ENCODE measurements at regions not wholly inside any gene's neighbourhood (a gene's known extent, or its start where the extent isn't known, plus 50 kb on each side); places are given as distances from the start of the nearest gene placed in this dataset.

DNA sequence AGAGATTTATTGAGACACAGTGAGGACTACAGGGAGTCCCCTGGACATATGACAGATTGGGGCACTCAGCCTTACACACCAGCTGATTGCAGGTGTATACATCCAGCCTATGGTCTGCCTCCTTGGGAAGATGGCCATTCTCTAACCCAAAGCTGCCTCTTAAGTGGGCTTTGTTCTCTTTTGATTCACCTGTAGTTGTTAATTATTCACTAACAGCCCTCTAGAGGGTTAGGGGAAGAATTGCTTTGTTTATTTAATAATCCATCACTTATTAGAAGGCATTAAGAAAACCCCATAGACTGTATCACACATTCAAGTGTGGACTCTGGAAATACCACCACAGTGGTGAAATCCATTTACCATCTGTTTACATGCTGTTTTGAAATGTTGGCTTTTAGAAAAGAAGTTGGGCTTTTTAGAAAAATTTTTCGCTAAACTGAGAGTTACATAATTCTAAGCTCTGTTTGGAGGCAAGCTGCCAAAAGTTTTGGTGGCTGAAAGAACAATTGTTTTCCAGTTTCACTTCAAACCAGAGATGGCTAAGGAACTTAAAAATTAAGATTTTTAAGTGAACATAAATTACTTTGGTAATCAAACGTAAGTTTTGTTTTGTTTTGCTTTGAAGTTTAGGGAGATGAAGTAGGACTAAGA is 379.1 kb downstream of the ADRA2A start:
- DNase-seq (ENCODE audit: low spot score in 2 of 2), result no peak
- 33 to 38% methylated on average over 2 of the region's 2 CpGs for WGBS, 2 donors
- no peak overlapping the region for H3K4me3 ChIP-seq (ENCODE audit: low read depth, poor library complexity, severe bottlenecking)
- intact Hi-C loops (cut with DNase I; ENCODE audit: low total_unique reads), result no loop called here
- no peak for TF ChIP-seq POLR2A (IDR thresholded peaks at IDR 0.05)
- TF ChIP-seq, protein P1, sequence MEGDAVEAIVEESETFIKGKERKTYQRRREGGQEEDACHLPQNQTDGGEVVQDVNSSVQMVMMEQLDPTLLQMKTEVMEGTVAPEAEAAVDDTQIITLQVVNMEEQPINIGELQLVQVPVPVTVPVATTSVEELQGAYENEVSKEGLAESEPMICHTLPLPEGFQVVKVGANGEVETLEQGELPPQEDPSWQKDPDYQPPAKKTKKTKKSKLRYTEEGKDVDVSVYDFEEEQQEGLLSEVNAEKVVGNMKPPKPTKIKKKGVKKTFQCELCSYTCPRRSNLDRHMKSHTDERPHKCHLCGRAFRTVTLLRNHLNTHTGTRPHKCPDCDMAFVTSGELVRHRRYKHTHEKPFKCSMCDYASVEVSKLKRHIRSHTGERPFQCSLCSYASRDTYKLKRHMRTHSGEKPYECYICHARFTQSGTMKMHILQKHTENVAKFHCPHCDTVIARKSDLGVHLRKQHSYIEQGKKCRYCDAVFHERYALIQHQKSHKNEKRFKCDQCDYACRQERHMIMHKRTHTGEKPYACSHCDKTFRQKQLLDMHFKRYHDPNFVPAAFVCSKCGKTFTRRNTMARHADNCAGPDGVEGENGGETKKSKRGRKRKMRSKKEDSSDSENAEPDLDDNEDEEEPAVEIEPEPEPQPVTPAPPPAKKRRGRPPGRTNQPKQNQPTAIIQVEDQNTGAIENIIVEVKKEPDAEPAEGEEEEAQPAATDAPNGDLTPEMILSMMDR (IDR thresholded peaks at IDR 0.05), result no peak

- intact Hi-C loops (cut with DNase I; ENCODE audit: low total_unique reads), result no loop called here
- H3K4me3 ChIP-seq (ENCODE audit: low read depth, poor library complexity, severe bottlenecking), result no peak overlapping the region
- DNase-seq (ENCODE audit: low spot score in 2 of 2), result no peak
- TF ChIP-seq, protein P1 (IDR thresholded peaks at IDR 0.05), result no peak
- TF ChIP-seq POLR2A (IDR thresholded peaks at IDR 0.05), result no peak
- WGBS, 2 donors, result 62 to 79% methylated on average over 1 of the region's 1 CpG
These were observed 381.4 kb downstream of the ADRA2A start for GRCh38 chr10:111458256-111458655.

GRCh38 chr10:111459967-111460366 is 383.1 kb downstream of the ADRA2A start:
- no peak for TF ChIP-seq POLR2A (IDR thresholded peaks at IDR 0.05)
- TF ChIP-seq, protein P1 (IDR thresholded peaks at IDR 0.05), result no peak
- no peak for DNase-seq (ENCODE audit: low spot score in 2 of 2)
- intact Hi-C loops (cut with DNase I; ENCODE audit: low total_unique reads), result no loop called here
- no peak overlapping the region for H3K4me3 ChIP-seq (ENCODE audit: low read depth, poor library complexity, severe bottlenecking)
- 89 to 92% methylated on average over 2 of the region's 2 CpGs for WGBS, 2 donors

DNA sequence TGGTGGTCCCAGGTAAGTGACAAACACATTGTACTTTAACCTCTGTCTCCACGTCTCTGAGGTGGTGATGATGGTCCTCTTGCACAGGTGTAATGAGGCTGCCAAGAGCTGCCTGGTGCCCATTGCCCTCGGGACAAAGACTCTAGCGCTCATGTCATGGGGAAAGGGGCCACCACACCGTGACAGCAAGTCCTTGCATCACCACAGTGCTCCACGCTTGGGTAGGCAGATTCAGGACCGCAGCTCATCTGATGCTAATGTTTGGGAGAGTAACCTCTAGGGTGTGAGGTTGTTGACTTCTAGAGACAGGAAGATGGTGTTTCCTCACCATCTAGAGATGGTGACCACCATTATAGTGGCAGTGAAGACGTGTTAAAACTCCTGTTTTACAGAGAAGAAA is 395.6 kb downstream of the ADRA2A start:
- no peak overlapping the region for H3K4me3 ChIP-seq (ENCODE audit: low read depth, poor library complexity, severe bottlenecking)
- intact Hi-C loops (cut with DNase I; ENCODE audit: low total_unique reads), result no loop called here
- TF ChIP-seq, protein P1 (IDR thresholded peaks at IDR 0.05), result no peak
- no peak for TF ChIP-seq POLR2A (IDR thresholded peaks at IDR 0.05)
- no peak for DNase-seq (ENCODE audit: low spot score in 2 of 2)
- WGBS, 2 donors, result 77 to 91% methylated on average over 7 of the region's 7 CpGs

GRCh38 chr10:111473361-111473760 is 396.5 kb downstream of the ADRA2A start:
- H3K4me3 ChIP-seq (ENCODE audit: low read depth, poor library complexity, severe bottlenecking), result no peak overlapping the region
- intact Hi-C loops (cut with DNase I; ENCODE audit: low total_unique reads), result no loop called here
- 29 to 44% methylated on average over 3 of the region's 3 CpGs for WGBS, 2 donors
- no peak for DNase-seq (ENCODE audit: low spot score in 2 of 2)
- no peak for TF ChIP-seq POLR2A (IDR thresholded peaks at IDR 0.05)
- TF ChIP-seq, protein P1 (IDR thresholded peaks at IDR 0.05), result no peak

DNA sequence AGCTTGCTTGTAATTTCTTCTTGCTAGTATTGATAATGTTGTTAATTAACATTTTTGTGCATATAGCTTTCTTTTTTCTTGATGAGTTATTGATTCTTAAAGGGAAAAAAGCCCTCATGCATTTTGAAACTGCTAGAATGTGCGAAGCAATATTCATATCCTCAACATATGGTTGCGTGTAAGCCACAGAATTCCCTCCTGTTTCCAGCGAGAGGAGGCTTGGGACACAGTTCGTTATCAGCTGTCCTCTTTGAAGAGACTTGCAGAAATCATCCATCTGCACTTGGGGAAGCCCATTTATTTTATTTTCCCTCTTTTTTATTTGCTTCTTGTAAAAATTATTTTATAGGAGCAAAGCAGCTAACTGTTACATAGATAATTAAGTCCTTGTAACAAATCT is 398.0 kb downstream of the ADRA2A start:
- no peak for DNase-seq (ENCODE audit: low spot score in 2 of 2)
- TF ChIP-seq, protein P1 (IDR thresholded peaks at IDR 0.05), result no peak
- TF ChIP-seq POLR2A (IDR thresholded peaks at IDR 0.05), result no peak
- WGBS, 2 donors, result 80 to 84% methylated on average over 4 of the region's 4 CpGs
- intact Hi-C loops (cut with DNase I; ENCODE audit: low total_unique reads), result no loop called here
- no peak overlapping the region for H3K4me3 ChIP-seq (ENCODE audit: low read depth, poor library complexity, severe bottlenecking)

Measured in lower leg skin (tissue), 4 donors.